IMR-90 (cell line): ENCODE measurements at regions not wholly inside any gene's neighbourhood (a gene's known extent, or its start where the extent isn't known, plus 50 kb on each side); places are given as distances from the start of the nearest gene placed in this dataset.

ENCODE experiments used
- ATAC-seq: fragments of 200-7000 bp; cut with Tn5 transposase; 2 replicates; pipeline ENCODE4 v1.9.1; 2020; ENCODE audit warnings: low read depth, mild to moderate bottlenecking, moderate library complexity
- BruUV-seq: library from RNA; stranded (reverse); fragments of 400-500 nt; replicated peaks from 2 replicates; lab custom pipeline; 2021; lab: Mats Ljungman, UMichigan
- CTCF ChIA-PET: fragments of 300-600 bp; formaldehyde crosslinking; extraction: SDS; loops from one replicate; lab custom pipeline; 2021; ENCODE audit warnings: antibody characterized with exemption; lab: Yijun Ruan, JAX
- POLR2A ChIA-PET: fragments of 300-600 bp; sonication (Branson Sonifier 250); formaldehyde crosslinking; loops from one replicate; lab custom pipeline; 2022; ENCODE audit warnings: antibody characterized with exemption; ENCODE audit not compliant: unreplicated experiment; lab: Charles Lee
- DNase-seq: peaks from one replicate; pipeline ENCODE4 v3.0.0; 2013
- H2AFZ ChIP-seq: replicated peaks from 2 replicates; pipeline ENCODE3; 2013; ENCODE audit warnings: low read length, mild to moderate bottlenecking; ENCODE audit not compliant: poor library complexity
- H2AK5ac ChIP-seq: 2 replicates; pipeline ENCODE4 v1.6.1; 2013; ENCODE audit warnings: low read depth, low read length, inconsistent platforms
- H2AK9ac ChIP-seq: replicated peaks from 2 replicates; pipeline ENCODE3; 2013; ENCODE audit warnings: mild to moderate bottlenecking, low read depth, low read length, moderate library complexity; ENCODE audit not compliant: poor library complexity
- H2BK120ac ChIP-seq: 2 replicates; pipeline ENCODE4 v1.6.1; 2013; ENCODE audit warnings: low read depth, low read length, inconsistent platforms
- H2BK15ac ChIP-seq: 3 replicates; pipeline ENCODE4 v1.6.1; 2013; ENCODE audit warnings: low read depth, low read length, inconsistent platforms
- H2BK20ac ChIP-seq: 2 replicates; pipeline ENCODE4 v1.6.1; 2013; ENCODE audit warnings: low read depth, mild to moderate bottlenecking, inconsistent platforms, low read length, moderate library complexity
- H2BK5ac ChIP-seq: 2 replicates; pipeline ENCODE4 v1.6.1; 2013; ENCODE audit warnings: mild to moderate bottlenecking, low read depth, low read length, inconsistent platforms; ENCODE audit not compliant: poor library complexity, severe bottlenecking
- H3K14ac ChIP-seq: replicated peaks from 2 replicates; pipeline ENCODE4 v1.6.1; 2013; ENCODE audit warnings: low read depth, low read length, inconsistent platforms
- H3K18ac ChIP-seq: 2 replicates; pipeline ENCODE4 v1.6.1; 2013; ENCODE audit warnings: low read depth, low read length, control low read depth
- H3K23ac ChIP-seq: 2 replicates; pipeline ENCODE4 v1.6.1; 2013; ENCODE audit warnings: low read depth, low read length, inconsistent platforms
- H3K27ac ChIP-seq: 2 replicates; pipeline ENCODE4 v1.5.1; 2013; ENCODE audit warnings: mild to moderate bottlenecking, control low read depth, low read length; ENCODE audit not compliant: insufficient read depth
- H3K27me3 ChIP-seq: 2 replicates; pipeline ENCODE4 v1.6.1; 2013; ENCODE audit warnings: low read length; ENCODE audit not compliant: control insufficient read depth, insufficient read depth
- H3K36me3 ChIP-seq: 2 replicates; pipeline ENCODE4 v1.6.1; 2013; ENCODE audit warnings: low read length, mixed read lengths; ENCODE audit not compliant: control insufficient read depth, insufficient read depth
- H3K4ac ChIP-seq: 2 replicates; pipeline ENCODE4 v1.6.1; 2013; ENCODE audit warnings: low read depth, low read length, inconsistent platforms
- H3K4me1 ChIP-seq: 2 replicates; pipeline ENCODE4 v1.6.1; 2013; ENCODE audit warnings: low read length, mixed read lengths; ENCODE audit not compliant: control insufficient read depth, insufficient read depth
- H3K4me2 ChIP-seq: 2 replicates; pipeline ENCODE4 v1.6.1; 2013; ENCODE audit warnings: low read depth, mild to moderate bottlenecking, control low read depth, low read length, moderate library complexity
- H3K4me3 ChIP-seq: 2 replicates; pipeline ENCODE4 v1.5.1; 2013; ENCODE audit warnings: low read depth, mild to moderate bottlenecking, control low read depth, low read length, moderate library complexity; ENCODE audit not compliant: insufficient read depth
- H3K56ac ChIP-seq: 2 replicates; pipeline ENCODE4 v1.6.1; 2013; ENCODE audit warnings: low read length, inconsistent platforms; ENCODE audit not compliant: insufficient read depth; ENCODE audit errors: extremely low read depth
- H3K79me1 ChIP-seq, 2 experiments: 2 replicates each; pipeline ENCODE4 v1.6.1; 2013; ENCODE audit warnings: low read length in 2 of 2, inconsistent platforms in 1 of 2, low read depth in 1 of 2
- H3K9ac ChIP-seq: 2 replicates; pipeline ENCODE4 v1.6.1; 2013; ENCODE audit warnings: low read depth, low read length, control low read depth
- H3K9me1 ChIP-seq: 2 replicates; pipeline ENCODE4 v1.6.1; 2013; ENCODE audit warnings: low read length, inconsistent platforms; ENCODE audit not compliant: insufficient read depth
- H3K9me3 ChIP-seq: 2 replicates; pipeline ENCODE4 v1.6.1; 2013; ENCODE audit warnings: low read length; ENCODE audit not compliant: control insufficient read depth, insufficient read depth
- H4K20me1 ChIP-seq: 2 replicates; pipeline ENCODE4 v1.6.1; 2013; ENCODE audit warnings: low read length, inconsistent platforms; ENCODE audit not compliant: insufficient read depth
- H4K5ac ChIP-seq: 2 replicates; pipeline ENCODE4 v1.6.1; 2013; ENCODE audit warnings: mild to moderate bottlenecking, low read depth, low read length, control low read depth
- H4K8ac ChIP-seq, 2 experiments: 2 replicates each; pipeline ENCODE4 v1.6.1; 2013; ENCODE audit warnings: low read depth in 2 of 2, low read length in 2 of 2, control low read depth in 1 of 2, inconsistent platforms in 1 of 2
- H4K91ac ChIP-seq: 2 replicates; pipeline ENCODE4 v1.6.1; 2013; ENCODE audit warnings: low read depth, low read length, inconsistent platforms; ENCODE audit not compliant: insufficient read depth
- BHLHE40 ChIP-seq: fragments of 150-350 bp; IDR thresholded peaks from 2 replicates; pipeline ENCODE4 v1.6.1; 2016; ENCODE audit warnings: mild to moderate bottlenecking, low read depth, low read length
- CEBPB ChIP-seq: IDR thresholded peaks from 2 replicates; pipeline ENCODE4 v1.6.1; 2012; ENCODE audit warnings: low read depth, low read length, improper control_type of control experiment
- CTCF ChIP-seq: conservative IDR thresholded peaks from 2 replicates; pipeline ENCODE4 v1.5.1; 2012; ENCODE audit warnings: mild to moderate bottlenecking, low read depth, low read length, improper control_type of control experiment
- ELK1 ChIP-seq: fragments of 150-350 bp; IDR thresholded peaks from 2 replicates; pipeline ENCODE4 v1.6.1; 2016; ENCODE audit warnings: low read depth, mild to moderate bottlenecking, low read length, moderate library complexity, borderline replicate concordance
- MAFK ChIP-seq: IDR thresholded peaks from 2 replicates; pipeline ENCODE4 v1.6.1; 2012; ENCODE audit warnings: low read depth, low read length, improper control_type of control experiment
- MAZ ChIP-seq: IDR thresholded peaks from 2 replicates; pipeline ENCODE4 v1.6.1; 2012; ENCODE audit warnings: low read depth, mild to moderate bottlenecking, low read length, improper control_type of control experiment, moderate library complexity, borderline replicate concordance
- MXI1 ChIP-seq: IDR thresholded peaks from 2 replicates; pipeline ENCODE4 v1.6.1; 2012; ENCODE audit warnings: low read depth, mild to moderate bottlenecking, low read length, moderate library complexity, borderline replicate concordance
- NFE2L2 ChIP-seq: fragments of 150-350 bp; IDR thresholded peaks from 2 replicates; pipeline ENCODE4 v1.6.1; 2016; ENCODE audit warnings: low read depth, mild to moderate bottlenecking, low read length
- POLR2A ChIP-seq: IDR thresholded peaks from 2 replicates; pipeline ENCODE4 v1.6.1; 2012; ENCODE audit warnings: mild to moderate bottlenecking, low read depth, low read length
- RAD21 ChIP-seq: IDR thresholded peaks from 2 replicates; pipeline ENCODE4 v1.6.1; 2012; ENCODE audit warnings: low read length, improper control_type of control experiment
- RCOR1 ChIP-seq: IDR thresholded peaks from 2 replicates; pipeline ENCODE4 v1.6.1; 2012; ENCODE audit warnings: mild to moderate bottlenecking, low read length, improper control_type of control experiment; ENCODE audit not compliant: insufficient replicate concordance
- RFX5 ChIP-seq: IDR thresholded peaks from 2 replicates; pipeline ENCODE4 v1.8.0; 2012; ENCODE audit warnings: low read depth, mild to moderate bottlenecking, low read length, moderate library complexity
- SMC3 ChIP-seq: fragments of 150-350 bp; IDR thresholded peaks from 2 replicates; pipeline ENCODE4 v1.6.1; 2016; ENCODE audit warnings: low read depth, mild to moderate bottlenecking, antibody characterized with exemption, low read length, moderate library complexity
- USF2 ChIP-seq: fragments of 150-350 bp; IDR thresholded peaks from 2 replicates; pipeline ENCODE4 v1.6.1; 2017; ENCODE audit warnings: mild to moderate bottlenecking, antibody characterized with exemption, low read length, low read depth
- WGBS, 2 experiments: methylation state at CpG; one replicate each; pipeline versions ENCODE4 v1.1.5 to v1.1.7; 2013; ENCODE audit warnings: missing lambda C conversion rate in 2 of 2; ENCODE audit not compliant: insufficient read length in 1 of 2; ENCODE audit errors: extremely low coverage in 2 of 2; 5-methylcytosine and 5-hydroxymethylcytosine counted together
- dilution Hi-C: fragments of 300-500 bp; cut with HindIII; formaldehyde crosslinking; loops from one replicate; pipeline ENCODE4 v1.14.3; 2018; ENCODE audit warnings: low sequenced_read_pairs; ENCODE audit not compliant: unreplicated experiment
- in situ Hi-C: fragments of 300-500 bp; cut with MboI; formaldehyde crosslinking; loops from 3 replicates; pipeline ENCODE4 v1.14.3; 2019; ENCODE audit warnings: low sequenced_read_pairs, inconsistent platforms, mixed read lengths
- intact Hi-C: fragments of 100-400 bp; cut with micrococcal nuclease; formaldehyde crosslinking; loops from 2 replicates; pipeline ENCODE4 v1.10.0; 2022

- no peak overlapping the region for H4K5ac ChIP-seq
- no peak overlapping the region for H2AK5ac ChIP-seq
- no peak overlapping the region for H2BK5ac ChIP-seq
- DNase-seq (no peak), ATAC-seq (no peak)
- H4K91ac ChIP-seq = no peak overlapping the region
- no CpG with 5 or more reads among the region's 1 CpG for WGBS, 2 experiments
- CTCF ChIA-PET = no interaction called here
- in situ Hi-C loops = no loop called here
- H3K56ac ChIP-seq = no peak overlapping the region
- no peak overlapping the region for H2BK20ac ChIP-seq
- H3K4ac ChIP-seq = no peak overlapping the region
- H3K4me2 ChIP-seq = no peak overlapping the region
- H3K9ac ChIP-seq = no peak overlapping the region
- no TSS peak for BruUV-seq
- H3K4me3 ChIP-seq = no peak overlapping the region
- H3K27me3 ChIP-seq = no peaks in the 10 kb centered on the region
- no peak overlapping the region for H2BK15ac ChIP-seq
- dilution Hi-C loops = no loop called here
- no peak overlapping the region for H3K18ac ChIP-seq
- no peak overlapping the region for H3K23ac ChIP-seq
- H3K14ac ChIP-seq = no peak overlapping the region
- H4K20me1 ChIP-seq = no peaks in the 10 kb centered on the region
- H4K8ac ChIP-seq = no peak overlapping the region
- POLR2A ChIA-PET = no interaction called here
- H3K79me1 ChIP-seq = no peaks in the 10 kb centered on the region
- H3K9me1 ChIP-seq = no peaks in the 10 kb centered on the region
- no peak overlapping the region for H2BK120ac ChIP-seq
- no peak overlapping the region for H3K27ac ChIP-seq
- no peaks in the 10 kb centered on the region for H3K4me1 ChIP-seq
- no peak for TF ChIP-seq POLR2A
- TF ChIP-seq RCOR1 = no peak
- no peak for TF ChIP-seq RAD21
- no peak for TF ChIP-seq RFX5
- TF ChIP-seq CEBPB = no peak
- TF ChIP-seq MAFK = no peak
- no peak for TF ChIP-seq CTCF
- TF ChIP-seq USF2 = no peak
- no peak for TF ChIP-seq BHLHE40
- no peak for TF ChIP-seq SMC3
- no peak for TF ChIP-seq MAZ
- no peak for TF ChIP-seq MXI1
- no peak for TF ChIP-seq ELK1
- no peak for TF ChIP-seq NFE2L2
- peaks cover 12% of the 10 kb centered on the region for H3K9me3 ChIP-seq
- H2AK9ac ChIP-seq = no peak overlapping the region
- intact Hi-C loops = no loop called here
- H3K36me3 ChIP-seq = no peaks in the 10 kb centered on the region
- H2AFZ ChIP-seq = no peak overlapping the region
Observed at GRCh38 chr9:105950894-105951293, 256.6 kb downstream of the TMEM38B start.
